Gastrocnemius medialis (tissue), 4 donors: ENCODE measurements at regions not wholly inside any gene's neighbourhood (a gene's known extent, or its start where the extent isn't known, plus 50 kb on each side); places are given as distances from the start of the nearest gene placed in this dataset.

ENCODE experiments used
- ATAC-seq, 2 donors: fragments of 150-250 bp; one replicate each; pipeline ENCODE4 v1.9.1; 2016
- DNase-seq, 2 donors: peaks; one replicate each; pipeline ENCODE4 v3.0.0-alpha.2; 2019
- H3K27ac ChIP-seq, 4 donors: fragments of 200-600 bp; sonication (generic); 1 replicate in 1 of 4; 2 replicates in 3 of 4; pipeline ENCODE4 v1.5.1; 2016 to 2018; ENCODE audit warnings: mild to moderate bottlenecking in 2 of 4, moderate library complexity in 1 of 4
- H3K27me3 ChIP-seq, 3 donors: fragments of 200-600 bp; sonication (generic) in 2 of 3; 1 replicate in 1 of 3; 2 replicates in 2 of 3; pipeline versions ENCODE4 v1.5.1 to v1.6.0; 2016 to 2019; ENCODE audit warnings: mild to moderate bottlenecking in 1 of 3, moderate library complexity in 1 of 3
- H3K36me3 ChIP-seq, 2 donors: fragments of 200-600 bp; sonication (generic) in 1 of 2; one replicate each; pipeline ENCODE4 v1.5.1; 2017 to 2018
- H3K4me1 ChIP-seq, 2 donors: fragments of 200-600 bp; sonication (generic) in 1 of 2; one replicate each; pipeline ENCODE4 v1.5.1; 2016 to 2017; ENCODE audit warnings: mild to moderate bottlenecking in 2 of 2
- H3K4me3 ChIP-seq, 4 donors: fragments of 200-600 bp; sonication (generic) in 3 of 4; 1 replicate in 1 of 4; 2 replicates in 3 of 4; pipeline ENCODE4 v1.5.1; 2016 to 2019; ENCODE audit warnings: mild to moderate bottlenecking in 2 of 4
- H3K9me3 ChIP-seq, 3 donors: fragments of 200-600 bp; sonication (generic) in 2 of 3; 1 replicate in 1 of 3; 2 replicates in 2 of 3; pipeline ENCODE4 v1.5.1; 2016 to 2019
- CTCF ChIP-seq, 5 experiments: fragments of 450-650 bp in 3 of 5; fragments of 200-600 bp in 2 of 5; sonication (generic) in 2 of 5; IDR thresholded peaks in 4 of 5; conservative IDR thresholded peaks in 1 of 5; 1 replicate in 4 of 5; 2 replicates in 1 of 5; pipeline ENCODE4 v1.5.1; 2016 to 2019; ENCODE audit warnings: antibody characterized with exemption in 5 of 5, mild to moderate bottlenecking in 3 of 5, moderate library complexity in 3 of 5
- POLR2A ChIP-seq, 2 donors: fragments of 450-650 bp; IDR thresholded peaks; one replicate each; pipeline ENCODE4 v1.6.1; 2017; ENCODE audit warnings: antibody characterized with exemption in 2 of 2, mild to moderate bottlenecking in 2 of 2, moderate library complexity in 2 of 2
- in situ Hi-C, 4 donors: fragments of 200-750 bp; cut with MboI; loops; one replicate each; pipeline versions ENCODE4 v1.15.0 to v1.8.0; 2017; ENCODE audit warnings: low sequenced_read_pairs in 4 of 4
- intact Hi-C: fragments of 100-400 bp; cut with DNase I; formaldehyde crosslinking; loops from one replicate; pipeline ENCODE4 v1.15.1; 2023; ENCODE audit warnings: low total_unique reads

- Histone ChIP-seq H3K36me3 (no peaks in the 10 kb centered on the region), H3K9me3 (no peaks in the 10 kb centered on the region), H3K27ac (no peak overlapping the region), H3K4me1 (no peaks in the 10 kb centered on the region), H3K27me3 (no peaks in the 10 kb centered on the region), H3K4me3 (no peak overlapping the region)
- intact Hi-C loops: no loop called here
- ATAC-seq (no peak), DNase-seq (no peak)
- TF ChIP-seq CTCF (IDR thresholded peaks at IDR 0.05 in 4 of 5, conservative IDR thresholded peaks at IDR 0.05 in 1 of 5) (no peak), POLR2A (IDR thresholded peaks at IDR 0.05) (no peak)
- in situ Hi-C loops: no loop called here
These were observed 173.6 kb upstream of the DYNLRB2 start for GRCh38 chr16:80367037-80367658.

GRCh38 chr16:80366023-80366422 is 174.8 kb upstream of the DYNLRB2 start:
- in situ Hi-C loops (no loop called here), intact Hi-C loops (no loop called here)
- H3K27ac ChIP-seq: no peak overlapping the region
- ATAC-seq: no peak
- H3K27me3 ChIP-seq: no peaks in the 10 kb centered on the region
- H3K36me3 ChIP-seq: no peaks in the 10 kb centered on the region
- no peaks in the 10 kb centered on the region for H3K4me1 ChIP-seq
- TF ChIP-seq POLR2A (IDR thresholded peaks at IDR 0.05) (no peak), CTCF (IDR thresholded peaks at IDR 0.05 in 4 of 5, conservative IDR thresholded peaks at IDR 0.05 in 1 of 5) (no peak)
- no peaks in the 10 kb centered on the region for H3K9me3 ChIP-seq
- H3K4me3 ChIP-seq: no peak overlapping the region
- DNase-seq: no peak

GRCh38 chr16:80362816-80363215 is 178.0 kb upstream of the DYNLRB2 start:
- Histone ChIP-seq H3K36me3 (no peaks in the 10 kb centered on the region), H3K27ac (no peak overlapping the region), H3K4me1 (no peaks in the 10 kb centered on the region), H3K9me3 (no peaks in the 10 kb centered on the region), H3K27me3 (no peaks in the 10 kb centered on the region), H3K4me3 (no peak overlapping the region)
- ATAC-seq (no peak), DNase-seq (no peak)
- in situ Hi-C loops (no loop called here), intact Hi-C loops (no loop called here)
- TF ChIP-seq POLR2A (IDR thresholded peaks at IDR 0.05): no peak
- no peak for TF ChIP-seq CTCF (IDR thresholded peaks at IDR 0.05 in 4 of 5, conservative IDR thresholded peaks at IDR 0.05 in 1 of 5)

- no peaks in the 10 kb centered on the region for H3K9me3 ChIP-seq
- H3K36me3 ChIP-seq: no peaks in the 10 kb centered on the region
- H3K27me3 ChIP-seq: no peaks in the 10 kb centered on the region
- H3K4me1 ChIP-seq: no peaks in the 10 kb centered on the region
- H3K27ac ChIP-seq: no peak overlapping the region
- H3K4me3 ChIP-seq: no peak overlapping the region
- intact Hi-C loops: no loop called here
- TF ChIP-seq POLR2A (IDR thresholded peaks at IDR 0.05) (no peak), CTCF (IDR thresholded peaks at IDR 0.05 in 4 of 5, conservative IDR thresholded peaks at IDR 0.05 in 1 of 5) (no peak)
- in situ Hi-C loops: no loop called here
- ATAC-seq (no peak), DNase-seq (no peak)
These were observed 184.4 kb upstream of the DYNLRB2 start for GRCh38 chr16:80356365-80356764.

GRCh38 chr16:80355335-80355734 is 185.5 kb upstream of the DYNLRB2 start:
- H3K4me3 ChIP-seq: no peak overlapping the region
- H3K27me3 ChIP-seq: no peaks in the 10 kb centered on the region
- no peak for DNase-seq
- in situ Hi-C loops (no loop called here), intact Hi-C loops (no loop called here)
- no peak overlapping the region for H3K27ac ChIP-seq
- no peak for ATAC-seq
- H3K9me3 ChIP-seq: no peaks in the 10 kb centered on the region
- no peaks in the 10 kb centered on the region for H3K4me1 ChIP-seq
- TF ChIP-seq CTCF (IDR thresholded peaks at IDR 0.05 in 4 of 5, conservative IDR thresholded peaks at IDR 0.05 in 1 of 5) (no peak), POLR2A (IDR thresholded peaks at IDR 0.05) (no peak)
- no peaks in the 10 kb centered on the region for H3K36me3 ChIP-seq
